ENCODE measurements at regions not wholly inside any gene's neighbourhood (a gene's known extent, or its start where the extent isn't known, plus 50 kb on each side); places are given as distances from the start of the nearest gene placed in this dataset.

DNA sequence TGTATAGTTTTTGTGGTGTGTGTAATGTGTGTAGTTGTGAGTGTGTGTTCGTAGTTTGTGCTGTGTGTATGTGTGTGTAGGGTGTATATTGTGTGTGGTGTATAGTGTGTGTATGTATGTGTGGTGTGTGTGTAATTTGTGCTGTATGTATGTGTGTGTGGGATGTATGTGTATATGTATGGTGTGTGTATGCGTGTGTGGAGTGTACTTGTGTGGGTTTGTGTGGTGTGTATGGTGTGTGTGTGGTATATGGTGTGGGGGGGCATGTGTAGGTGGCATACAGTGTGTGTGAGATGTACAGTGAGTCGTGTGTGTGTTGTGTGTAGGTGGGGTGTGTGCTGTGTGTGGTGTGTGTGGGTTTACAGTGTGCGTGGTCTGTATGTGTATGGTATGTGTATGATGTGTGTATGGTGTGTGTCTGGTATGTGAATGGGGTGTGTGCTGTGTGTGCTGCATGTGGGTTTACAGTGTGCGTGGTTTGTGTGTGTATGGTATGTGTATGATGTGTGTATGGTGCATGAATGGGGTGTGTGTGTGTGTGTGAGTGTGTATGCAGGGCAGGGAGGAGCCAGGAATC is 125.2 kb downstream of the GADD45G start:
- DNase-seq: no peak

DNA sequence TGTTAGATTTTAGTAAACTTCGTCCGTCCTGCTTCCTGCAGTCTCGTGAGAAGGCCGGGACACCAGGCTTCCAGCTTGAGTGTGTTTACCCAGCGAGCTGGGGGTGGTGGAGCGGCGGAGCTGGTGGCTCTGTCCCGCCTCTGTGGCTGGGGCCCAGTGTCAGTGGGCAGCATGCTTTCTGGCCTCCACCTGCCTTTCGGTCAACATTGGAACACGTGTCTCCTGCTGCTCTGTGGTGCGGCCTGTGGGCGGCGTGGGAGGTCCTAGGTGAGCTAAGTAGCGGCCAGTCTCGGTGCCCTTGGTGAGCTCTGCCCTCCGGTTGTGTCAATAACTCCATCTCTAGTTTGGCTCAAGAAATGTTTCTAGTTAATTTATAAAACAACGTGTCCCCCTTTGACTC is 125.9 kb downstream of the GADD45G start:
- DNase-seq: peak; percentile 93

DNA sequence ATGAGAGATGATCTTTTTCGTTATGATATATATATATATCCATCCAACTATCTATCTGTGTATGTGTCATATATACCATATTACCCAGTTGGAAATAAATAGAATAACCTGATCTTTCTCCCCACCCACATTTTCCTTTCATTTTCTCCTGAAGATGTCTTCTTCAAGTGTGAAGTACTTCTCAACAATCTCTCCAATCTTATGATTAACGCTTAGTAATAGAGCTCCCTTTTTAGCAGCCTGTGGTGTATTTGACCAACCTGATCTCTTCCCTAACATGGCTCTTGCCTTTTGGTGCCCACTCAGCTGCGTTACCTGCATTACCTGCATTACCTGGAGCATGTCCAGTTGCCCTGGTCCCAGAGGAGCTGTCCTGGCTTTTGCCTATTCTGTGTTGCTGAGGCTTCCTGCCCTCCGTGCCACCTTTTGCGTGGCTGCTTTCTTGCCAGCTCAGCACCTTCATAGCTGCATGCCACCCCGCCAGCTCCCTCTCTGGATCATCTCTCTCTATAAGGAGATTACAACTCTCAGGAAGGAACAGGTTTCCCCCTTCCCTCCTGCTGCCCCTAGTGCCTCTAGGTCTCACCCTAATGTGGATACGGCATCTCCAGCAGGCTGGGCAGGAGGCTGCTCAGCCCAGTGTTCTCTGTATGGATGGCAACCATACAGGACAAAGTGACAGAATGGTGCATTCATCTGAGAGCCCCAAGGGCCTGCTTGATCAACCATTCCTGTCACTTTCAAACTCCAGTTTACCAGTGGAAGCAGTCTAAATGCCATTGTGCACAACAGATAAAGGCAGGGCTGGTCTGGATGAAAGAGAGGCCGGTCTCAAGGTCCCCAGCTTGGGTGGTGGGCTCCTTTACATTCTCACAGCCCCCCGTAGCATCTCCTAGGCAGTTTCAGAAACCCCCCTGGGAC is 126.7 kb downstream of the GADD45G start:
- DNase-seq: no peak

DNA sequence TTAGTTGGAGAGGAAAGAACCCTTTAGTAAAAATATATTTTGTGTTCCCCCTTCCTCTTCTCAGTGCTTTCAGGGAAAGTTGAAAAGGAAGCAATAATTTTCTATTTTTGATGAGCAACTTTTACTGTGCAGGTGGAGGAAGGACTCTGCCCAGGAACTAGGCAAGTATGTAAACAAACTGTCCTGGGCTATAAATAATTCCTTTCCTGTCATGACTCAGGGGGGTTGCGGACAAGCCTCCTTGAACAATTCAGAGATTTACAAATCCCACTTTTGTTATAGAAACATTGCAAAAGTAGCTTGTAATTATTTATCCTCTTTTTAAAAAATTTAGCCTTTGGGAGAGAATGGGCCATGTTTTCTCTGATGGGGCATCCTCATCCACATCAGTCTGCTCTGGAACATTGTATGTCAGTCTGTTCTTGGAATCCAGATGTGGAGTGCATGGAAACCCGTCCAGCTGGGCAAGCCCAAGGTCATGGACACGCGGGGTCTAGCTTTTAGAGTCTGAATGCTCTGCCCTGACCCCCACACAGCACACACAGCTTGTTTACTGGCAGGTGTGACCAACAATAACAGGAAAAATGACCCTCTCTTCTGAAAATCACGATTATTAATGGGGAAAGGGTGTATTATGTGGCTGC is 127.6 kb downstream of the GADD45G start:
- DNase-seq: peak; percentile 25

DNA sequence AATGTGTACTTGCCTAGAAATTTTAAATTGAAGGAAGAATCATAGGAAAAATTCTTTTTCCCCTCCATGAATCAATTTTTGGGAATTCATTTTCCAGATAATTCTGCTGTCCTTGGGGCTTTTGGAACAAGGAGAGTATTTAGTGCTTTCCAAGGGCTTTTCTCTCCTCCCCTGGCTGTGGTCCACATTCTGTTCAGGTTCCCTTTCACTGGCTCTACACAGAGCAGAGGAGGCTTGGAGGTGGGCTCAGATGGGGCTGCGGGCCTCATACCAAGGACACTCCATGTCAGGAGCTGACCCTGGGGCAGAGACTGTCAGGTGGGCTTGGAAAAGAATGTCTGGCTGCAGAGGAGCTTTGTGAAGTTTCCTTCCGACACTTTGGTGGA is 128.1 kb downstream of the GADD45G start:
- no peak for DNase-seq

DNA sequence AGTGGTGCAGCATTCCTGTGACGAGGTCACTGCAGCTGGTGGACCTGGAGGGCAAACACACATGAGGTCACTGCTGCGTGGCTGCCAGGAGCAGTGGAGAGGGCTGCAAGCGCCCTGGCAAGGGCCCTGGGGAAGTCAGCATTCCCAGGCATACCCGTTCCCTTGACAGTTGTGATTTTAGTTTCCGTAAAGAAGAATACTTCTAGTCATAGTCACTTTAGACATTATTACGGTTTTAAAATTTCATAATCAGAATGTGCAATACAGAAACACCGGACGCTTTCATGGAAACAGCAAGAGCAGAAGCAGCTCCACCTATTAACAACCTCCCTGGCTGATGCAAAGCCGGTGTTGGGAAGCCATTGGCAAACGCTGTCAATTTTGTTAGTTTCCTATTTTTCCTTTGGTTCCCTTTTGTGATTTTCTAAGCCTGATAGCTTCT is 129.8 kb downstream of the GADD45G start:
- no peak for DNase-seq

DNA sequence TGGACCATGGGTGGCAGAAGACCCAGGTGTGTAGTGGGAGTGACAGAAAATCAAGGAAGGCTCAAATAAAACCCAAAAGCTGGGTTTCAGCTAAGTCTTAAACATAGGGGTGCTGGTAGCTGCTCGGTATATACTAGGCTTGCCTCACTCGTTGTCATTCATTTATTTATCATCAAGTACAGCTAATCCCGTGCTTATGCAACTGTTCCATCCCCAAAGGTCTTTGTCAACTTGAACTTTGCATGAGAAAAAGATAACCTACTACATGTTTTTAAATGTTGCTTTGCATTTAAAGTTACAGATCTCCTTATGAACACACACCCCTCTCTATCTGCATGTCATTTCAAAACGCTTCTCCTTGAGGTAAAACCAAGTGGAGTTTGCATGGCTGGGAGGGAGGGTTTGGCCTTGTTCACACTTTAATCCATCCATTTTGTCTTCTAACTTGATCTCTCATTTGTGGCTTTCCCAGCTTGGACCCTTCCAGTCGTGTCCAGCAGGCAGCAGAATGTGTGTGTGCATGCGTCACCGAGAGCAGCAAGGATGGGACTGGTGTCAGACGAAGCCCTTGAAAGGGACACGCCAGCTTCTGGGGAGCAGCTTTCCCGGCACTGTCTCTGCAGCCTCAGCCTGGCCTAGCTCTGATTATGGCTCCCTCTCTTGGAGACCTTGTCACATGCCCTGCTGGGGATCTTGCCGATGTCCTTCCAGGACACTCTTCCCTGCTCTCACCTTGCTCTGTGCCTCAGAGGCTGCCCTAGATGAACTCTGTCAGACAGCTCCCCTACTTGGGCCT is 133.5 kb downstream of the GADD45G start:
- no peak for DNase-seq

DNA sequence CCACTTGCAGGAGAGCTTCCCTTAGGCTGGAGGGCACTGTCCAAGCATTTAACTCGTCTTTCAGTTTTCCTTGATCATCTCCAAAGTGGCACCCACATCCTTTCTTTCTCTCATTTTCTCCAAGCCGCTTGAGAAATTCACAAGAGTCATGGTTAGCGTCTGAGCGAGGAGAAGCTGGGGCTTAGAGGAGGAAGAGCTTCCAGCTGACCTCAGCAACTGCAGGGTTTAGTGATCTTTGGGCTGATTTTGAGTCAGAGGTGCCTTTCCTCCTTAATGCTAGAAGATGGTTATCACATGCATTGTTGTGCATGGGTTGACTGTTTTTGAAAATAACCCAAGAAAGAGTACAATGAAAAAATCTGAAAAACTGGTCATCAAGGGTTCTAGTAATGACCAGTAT is 134.7 kb downstream of the GADD45G start:
- DNase-seq: no peak

DNA sequence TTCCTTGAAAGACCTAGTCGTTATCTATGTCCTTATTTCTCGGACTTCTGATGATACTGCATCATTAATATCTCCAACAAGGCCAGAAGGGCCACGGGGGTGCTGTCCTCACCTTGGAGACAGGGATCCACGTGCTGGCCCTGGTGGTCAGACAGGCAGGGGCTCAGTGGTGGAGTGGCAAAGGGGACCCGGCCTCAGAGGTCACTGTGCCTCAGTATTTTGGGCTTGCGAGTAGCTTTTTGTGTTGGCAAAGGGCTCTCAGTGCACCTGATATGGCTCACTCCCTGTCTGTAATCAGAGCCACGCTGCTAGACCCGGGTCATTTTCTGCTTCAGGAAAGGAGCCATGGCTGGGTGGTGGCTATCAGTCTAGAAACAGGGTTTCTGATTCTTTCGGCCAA is 135.1 kb downstream of the GADD45G start:
- DNase-seq: no peak

DNA sequence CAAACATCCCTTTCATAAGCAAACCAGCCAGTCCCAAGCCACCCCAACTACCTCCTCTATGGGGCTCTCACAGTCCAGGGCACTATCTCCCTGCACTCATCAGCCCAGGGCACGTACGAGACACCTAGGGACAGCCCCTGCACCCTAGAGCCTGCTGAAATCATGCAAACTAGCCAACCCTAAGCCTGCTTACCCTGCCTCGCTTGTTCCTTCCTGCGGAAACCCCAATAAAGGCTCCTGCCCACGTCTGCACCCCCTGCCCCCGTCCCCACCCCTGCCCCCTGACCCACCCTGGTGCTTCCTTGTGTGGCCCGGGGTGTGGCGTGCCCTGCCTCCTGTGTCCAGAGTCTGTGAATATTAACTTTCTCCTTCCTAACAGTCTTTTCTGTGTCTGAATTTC is 135.9 kb downstream of the GADD45G start:
- no peak for DNase-seq

DNA sequence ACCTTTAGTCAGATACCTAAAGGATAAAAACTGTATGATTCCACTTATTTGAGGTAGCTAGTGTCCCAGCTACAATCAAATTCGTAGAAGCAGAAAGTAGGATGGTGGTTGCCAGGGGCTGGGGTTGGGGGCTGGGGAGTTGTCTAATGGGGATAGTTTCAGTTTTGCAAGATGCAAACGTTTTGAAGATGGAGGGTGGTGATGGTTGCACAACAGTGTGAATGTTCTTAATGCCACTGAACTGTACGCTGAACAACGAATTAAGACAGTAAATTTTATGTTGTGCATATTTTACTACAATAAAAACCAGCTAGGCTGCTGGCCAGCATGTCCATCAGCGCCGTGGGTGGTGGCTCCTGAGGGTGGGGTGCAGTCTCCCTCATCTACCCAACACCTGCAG is 137.8 kb downstream of the GADD45G start:
- no peak for DNase-seq

DNA sequence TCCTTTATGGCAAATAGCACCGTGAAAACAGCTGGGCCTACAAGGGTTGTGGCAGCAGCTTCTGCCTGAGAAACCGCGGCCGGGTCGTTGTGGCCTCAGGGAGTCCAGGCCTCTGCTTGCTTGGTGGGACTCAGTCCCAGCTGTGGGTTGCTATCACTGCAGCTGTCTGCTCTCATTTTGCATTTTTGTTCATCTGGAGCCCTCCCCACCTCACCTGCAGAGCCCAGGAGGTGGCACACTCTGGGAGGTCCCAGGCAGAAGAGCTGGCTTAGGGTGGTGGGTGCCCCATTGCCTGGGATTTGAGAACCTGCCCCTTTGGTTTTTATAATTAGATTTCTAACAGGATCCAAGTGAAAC is 138.4 kb downstream of the GADD45G start:
- DNase-seq: no peak

DNA sequence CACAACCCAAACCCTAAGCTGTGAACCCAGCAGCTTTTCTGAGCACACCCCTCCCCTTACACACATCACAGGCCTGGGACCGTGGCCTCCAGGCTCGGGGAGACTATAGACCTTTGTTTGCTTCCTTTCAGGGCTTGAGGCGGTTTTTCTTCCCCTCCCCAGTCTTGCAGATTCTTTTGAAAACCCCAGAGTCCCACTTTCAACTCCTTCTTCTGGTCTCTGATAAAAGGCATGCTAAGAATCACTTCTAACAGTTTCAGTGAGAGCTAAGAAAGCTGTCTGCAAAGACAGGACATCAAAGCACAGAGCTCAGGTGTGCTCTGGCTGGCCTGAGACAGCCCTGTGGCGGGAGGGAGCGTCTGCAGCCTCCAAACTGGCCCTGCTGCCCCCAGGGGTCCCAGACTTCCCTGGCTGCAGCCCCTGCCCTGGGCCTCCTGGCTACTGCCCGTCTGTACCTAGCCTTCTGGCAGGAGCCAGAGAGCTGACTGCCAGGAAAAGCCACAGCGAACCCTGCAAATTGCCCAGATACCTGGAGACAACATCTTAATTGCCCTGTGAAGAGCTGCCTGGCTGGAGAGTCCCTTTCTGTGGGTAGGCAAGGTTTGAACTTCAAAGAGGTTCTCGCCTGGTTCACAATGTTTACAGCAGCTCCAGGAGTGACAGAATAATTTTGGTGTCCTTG is 138.9 kb downstream of the GADD45G start:
- no peak for DNase-seq

DNA sequence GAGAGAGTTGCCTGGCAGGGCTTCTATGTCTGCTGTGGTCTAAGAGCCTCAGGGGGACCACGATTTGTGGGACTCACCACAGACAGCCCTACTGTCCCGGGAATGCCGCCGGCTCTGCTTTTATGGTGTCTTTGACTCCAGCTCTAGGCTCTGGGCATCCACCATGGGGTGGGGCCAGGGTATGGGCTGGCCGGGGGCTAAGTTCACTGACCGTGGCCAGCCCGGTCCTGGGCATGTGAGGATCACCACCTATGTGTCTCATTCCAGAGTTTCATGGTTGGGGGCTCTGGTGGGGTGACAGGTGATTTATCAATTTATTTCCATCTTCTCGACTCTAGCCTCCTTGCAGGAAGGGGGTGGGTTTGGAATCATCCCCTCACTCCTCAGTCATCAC is 139.4 kb downstream of the GADD45G start:
- DNase-seq: no peak

DNA sequence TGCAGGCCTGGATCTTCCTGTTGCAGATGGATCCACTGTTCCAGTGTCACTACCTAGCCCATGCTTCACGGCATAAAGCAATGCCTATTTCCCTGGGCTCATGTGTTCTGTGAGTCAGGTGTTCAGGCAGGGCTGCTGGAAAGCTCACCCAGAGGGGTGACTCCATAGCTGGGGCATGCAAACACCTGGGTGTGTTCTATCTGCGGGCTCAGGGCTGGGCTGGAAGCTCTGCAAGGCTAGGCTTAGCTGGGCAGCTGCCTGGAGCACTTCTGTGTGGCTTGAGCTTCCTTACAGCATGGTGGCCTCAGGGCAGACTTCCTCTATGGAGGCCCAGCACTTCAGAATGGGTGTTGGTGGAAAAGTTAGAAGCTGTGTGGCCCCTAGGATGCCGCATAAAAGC is 139.9 kb downstream of the GADD45G start:
- DNase-seq: no peak

DNA sequence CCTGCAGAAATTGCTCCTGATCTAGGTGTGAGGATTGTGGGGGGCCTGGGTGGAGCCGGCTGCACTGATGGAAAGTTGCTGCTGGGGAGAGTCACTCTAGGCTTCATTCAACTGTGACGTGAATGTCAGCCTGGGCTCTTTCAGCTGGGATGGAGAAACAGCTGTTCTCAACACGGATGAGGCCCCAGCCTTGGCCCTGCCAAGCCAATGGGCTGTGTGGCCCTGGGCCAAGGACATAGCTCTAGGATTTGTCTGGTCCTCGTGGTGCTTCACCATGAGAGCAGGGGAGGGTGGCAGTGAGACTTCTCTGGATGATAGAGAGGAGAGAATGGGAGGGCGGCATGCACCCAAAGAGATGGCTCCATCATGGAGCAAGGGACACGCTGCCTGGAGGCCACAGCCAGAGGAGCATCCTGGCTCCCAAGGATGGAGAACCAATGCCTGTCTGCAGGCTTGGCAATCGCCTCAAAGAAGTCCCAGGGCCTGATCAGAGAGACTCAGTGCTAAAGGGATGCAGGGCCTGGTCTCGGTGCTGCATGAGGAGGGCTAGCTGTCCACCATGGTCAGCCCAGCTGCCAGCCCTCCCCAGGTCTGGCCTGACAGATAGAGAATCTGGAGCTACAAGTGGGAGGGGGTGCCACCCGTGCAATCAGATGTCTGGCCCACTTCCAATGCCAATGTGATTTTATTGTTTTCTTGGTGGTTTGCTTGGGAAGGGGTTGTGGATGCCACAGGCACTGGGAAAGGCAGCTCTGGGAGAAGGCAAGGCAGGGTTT is 141.0 kb downstream of the GADD45G start:
- no peak for DNase-seq

DNA sequence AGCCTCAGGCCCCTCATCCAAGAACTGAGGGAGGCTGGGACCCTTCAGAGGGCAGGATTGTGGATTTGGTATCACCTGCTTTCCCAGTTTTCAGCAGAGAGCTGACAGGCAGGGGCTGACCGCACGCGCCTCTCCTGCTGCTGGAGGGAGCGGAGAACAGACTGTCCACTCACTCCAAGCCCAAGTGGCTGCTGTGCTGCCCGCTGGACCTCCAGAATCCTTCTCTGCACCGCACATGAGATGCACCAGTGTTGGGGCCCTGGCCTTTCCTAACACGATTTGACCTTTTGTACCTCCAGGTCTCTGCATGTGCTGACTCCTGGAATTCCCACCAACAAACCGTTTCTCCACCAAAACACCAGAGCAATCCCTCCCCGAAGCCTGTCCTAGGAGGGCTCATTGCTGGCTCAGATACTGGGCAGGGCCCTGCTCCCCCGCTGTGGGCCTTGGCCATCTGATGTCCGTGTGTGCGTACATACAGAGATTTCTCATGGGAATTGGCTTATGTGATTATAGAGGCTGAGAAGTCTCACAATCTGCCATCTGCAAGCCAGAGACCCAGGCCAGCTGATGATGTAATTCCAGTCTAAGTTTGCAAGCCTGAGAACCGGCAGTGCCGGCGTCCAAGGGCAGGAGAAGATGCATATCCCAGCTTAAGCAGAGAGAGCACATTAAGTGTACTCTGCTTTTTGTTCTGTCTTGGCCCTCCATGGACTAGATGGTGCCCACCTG is 141.7 kb downstream of the GADD45G start:
- DNase-seq: no peak

DNA sequence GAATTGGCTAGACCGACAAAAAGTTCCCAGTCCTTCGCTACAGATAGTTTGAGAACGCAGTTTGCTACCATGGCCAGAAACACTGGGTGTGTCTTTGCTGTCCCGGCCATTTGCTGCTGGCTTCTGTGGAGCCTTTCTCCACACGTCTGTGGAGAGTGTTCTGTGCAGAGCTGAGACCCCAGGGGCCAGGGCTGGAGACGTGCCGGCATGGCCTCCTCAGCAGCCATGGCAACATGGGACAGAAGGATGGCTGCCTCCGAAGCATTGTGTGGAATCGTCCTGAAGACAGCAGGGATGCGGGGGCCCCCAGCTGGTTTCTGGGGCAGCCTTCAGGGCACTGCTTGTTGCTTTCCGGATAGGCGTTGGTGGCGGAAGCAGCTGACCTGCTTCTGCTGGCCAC is 142.8 kb downstream of the GADD45G start:
- DNase-seq: no peak

DNA sequence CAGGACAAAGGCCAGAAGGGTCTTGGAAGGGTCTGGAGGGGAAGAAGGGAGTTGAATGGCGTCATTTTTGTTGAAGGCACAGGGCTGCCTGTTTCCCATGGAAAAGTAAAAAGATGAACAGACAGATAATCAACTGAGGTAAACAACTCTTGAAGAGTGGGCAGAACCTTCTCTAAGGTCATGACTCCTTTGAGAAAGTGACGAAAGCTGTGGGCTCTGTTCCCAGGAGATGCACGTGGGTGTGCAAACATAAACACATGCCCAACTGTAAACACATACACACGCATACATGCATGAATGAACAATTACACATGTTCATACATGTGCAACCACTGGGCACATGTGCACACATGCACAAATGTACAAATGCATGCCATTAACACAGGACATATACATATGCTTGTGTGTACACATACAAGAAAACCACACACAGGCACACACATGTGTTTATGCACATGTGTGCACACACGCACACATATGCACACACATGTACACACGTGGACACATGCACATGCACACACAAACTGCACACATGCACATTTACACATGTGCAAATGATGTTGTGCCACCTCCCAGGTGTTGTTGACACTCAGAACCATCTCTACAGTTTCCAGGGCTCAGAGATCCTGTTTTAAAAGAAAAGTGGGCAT is 143.3 kb downstream of the GADD45G start:
- DNase-seq: no peak

DNA sequence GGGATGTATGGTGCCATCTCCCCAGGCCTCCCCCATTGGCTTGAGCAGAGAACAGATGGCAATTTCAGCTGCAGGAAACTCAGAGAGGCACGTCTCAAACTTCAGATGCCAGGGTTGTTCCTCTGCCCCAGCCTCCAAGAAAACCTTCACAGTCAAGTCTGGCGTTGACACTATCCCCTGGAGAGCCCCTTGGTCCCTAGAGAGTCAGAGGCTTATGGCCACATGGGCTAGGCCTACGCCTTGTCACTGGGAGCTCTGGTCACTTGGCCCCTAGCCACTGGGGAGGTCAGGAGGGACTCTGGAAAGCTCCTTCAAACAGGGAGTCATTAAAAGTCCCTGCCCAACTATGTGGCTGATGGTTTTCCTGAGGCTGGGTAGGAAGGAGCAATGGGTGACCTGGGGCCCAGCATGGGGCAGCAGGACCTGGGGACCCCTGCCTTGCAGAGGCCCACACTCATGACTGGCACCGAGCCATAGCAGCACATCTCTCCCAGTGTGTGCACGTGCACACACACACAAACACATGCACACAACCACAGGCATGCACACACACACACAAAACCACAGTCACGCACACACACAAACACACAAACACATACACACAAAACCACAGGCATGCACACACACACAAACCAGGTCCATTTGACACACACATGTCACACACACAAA is 144.2 kb downstream of the GADD45G start:
- DNase-seq: no peak

All from NCI-H2029 (cell line).